ENCODE measurements at regions not wholly inside any gene's neighbourhood (a gene's known extent, or its start where the extent isn't known, plus 50 kb on each side); places are given as distances from the start of the nearest gene placed in this dataset.

GRCh38 chr1:36609241-36610027 lies 126.7 kb upstream of the CSF3R start:
- no peak for DNase-seq (ENCODE audit: low read depth in 1 of 2, low spot score in 1 of 2)

GRCh38 chr1:36608272-36608671 lies 125.6 kb upstream of the CSF3R start:
- no peak for DNase-seq (ENCODE audit: low read depth in 1 of 2, low spot score in 1 of 2)

- DNase-seq (ENCODE audit: low read depth in 1 of 2, low spot score in 1 of 2), result no peak
Measured at GRCh38 chr1:36607263-36607651, 124.5 kb upstream of the CSF3R start.

- DNase-seq (ENCODE audit: low read depth in 1 of 2, low spot score in 1 of 2), result no peak
Measured at GRCh38 chr1:36606641-36607262, 124.0 kb upstream of the CSF3R start.

- no peak for DNase-seq (ENCODE audit: low read depth in 1 of 2, low spot score in 1 of 2)
Measured at GRCh38 chr1:36605942-36606640, 123.4 kb upstream of the CSF3R start.

- DNase-seq (ENCODE audit: low read depth in 1 of 2, low spot score in 1 of 2), result no peak
Measured at GRCh38 chr1:36603461-36603860, 120.7 kb upstream of the CSF3R start.

- DNase-seq (ENCODE audit: low read depth in 1 of 2, low spot score in 1 of 2), result no peak
Measured at GRCh38 chr1:36602184-36602583, 119.5 kb upstream of the CSF3R start.

GRCh38 chr1:36599828-36600227 lies 117.1 kb upstream of the CSF3R start:
- no peak for DNase-seq (ENCODE audit: low read depth in 1 of 2, low spot score in 1 of 2)

GRCh38 chr1:36597514-36597913 lies 114.8 kb upstream of the CSF3R start:
- DNase-seq (ENCODE audit: low read depth in 1 of 2, low spot score in 1 of 2), result no peak

GRCh38 chr1:36595921-36596320 lies 113.2 kb upstream of the CSF3R start:
- DNase-seq (ENCODE audit: low read depth in 1 of 2, low spot score in 1 of 2), result no peak

- no peak for DNase-seq (ENCODE audit: low read depth in 1 of 2, low spot score in 1 of 2)
Measured at GRCh38 chr1:36595349-36595748, 112.6 kb upstream of the CSF3R start.

GRCh38 chr1:36594023-36594422 lies 111.3 kb upstream of the CSF3R start:
- no peak for DNase-seq (ENCODE audit: low read depth in 1 of 2, low spot score in 1 of 2)

- DNase-seq (ENCODE audit: low read depth in 1 of 2, low spot score in 1 of 2), result no peak
Measured at GRCh38 chr1:36591278-36591677, 108.6 kb upstream of the CSF3R start.

- DNase-seq (ENCODE audit: low read depth in 1 of 2, low spot score in 1 of 2), result no peak
Measured at GRCh38 chr1:36590771-36591170, 108.1 kb upstream of the CSF3R start.

GRCh38 chr1:36590264-36590663 lies 107.6 kb upstream of the CSF3R start:
- no peak for DNase-seq (ENCODE audit: low read depth in 1 of 2, low spot score in 1 of 2)

- no peak for DNase-seq (ENCODE audit: low read depth in 1 of 2, low spot score in 1 of 2)
Measured at GRCh38 chr1:36588972-36589371, 106.3 kb upstream of the CSF3R start.

GRCh38 chr1:36585569-36586548 lies 103.1 kb upstream of the CSF3R start:
- DNase-seq (ENCODE audit: low read depth in 1 of 2, low spot score in 1 of 2), result no peak

- no peak for DNase-seq (ENCODE audit: low read depth in 1 of 2, low spot score in 1 of 2)
Measured at GRCh38 chr1:36584874-36585453, 102.3 kb upstream of the CSF3R start.

- no peak for DNase-seq (ENCODE audit: low read depth in 1 of 2, low spot score in 1 of 2)
Measured at GRCh38 chr1:36583980-36584782, 101.5 kb upstream of the CSF3R start.

GRCh38 chr1:36583080-36583479 lies 100.4 kb upstream of the CSF3R start:
- DNase-seq (ENCODE audit: low read depth in 1 of 2, low spot score in 1 of 2), result no peak

Data from stimulated activated CD4-positive, alpha-beta T cell treated with anti-CD3 and anti-CD28 coated beads, Interleukin-15, amount 100 ng/mL, for 1 hour (primary cell).